ENCODE measurements at regions not wholly inside any gene's neighbourhood (a gene's known extent, or its start where the extent isn't known, plus 50 kb on each side); places are given as distances from the start of the nearest gene placed in this dataset.

- TF ChIP-seq EZH2phosphoT487 (IDR thresholded peaks at IDR 0.05): no peak
- no peak for TF ChIP-seq CTCF (IDR thresholded peaks at IDR 0.05)
These were observed 385.1 kb downstream of the BUD13 start for GRCh38 chr11:116387641-116388040.
